Stomach (tissue), 4 donors: ENCODE measurements at regions not wholly inside any gene's neighbourhood (a gene's known extent, or its start where the extent isn't known, plus 50 kb on each side); places are given as distances from the start of the nearest gene placed in this dataset.

ENCODE experiments used
- POLR2A ChIP-seq, 4 donors: fragments of 450-650 bp; IDR thresholded peaks; one replicate each; pipeline ENCODE4 v1.6.1; 2016; ENCODE audit warnings: antibody characterized with exemption in 4 of 4, control low read depth in 2 of 4, mild to moderate bottlenecking in 1 of 4, moderate library complexity in 1 of 4
- TF ChIP-seq, protein P1 (sequence below), 7 experiments: fragments of 450-650 bp in 4 of 7; fragments of 200-600 bp in 3 of 7; sonication (generic) in 3 of 7; IDR thresholded peaks; one replicate each; pipeline ENCODE4 v1.5.1; 2016 to 2019; ENCODE audit warnings: antibody characterized with exemption in 7 of 7, control low read depth in 2 of 7, mild to moderate bottlenecking in 1 of 7

DNA sequence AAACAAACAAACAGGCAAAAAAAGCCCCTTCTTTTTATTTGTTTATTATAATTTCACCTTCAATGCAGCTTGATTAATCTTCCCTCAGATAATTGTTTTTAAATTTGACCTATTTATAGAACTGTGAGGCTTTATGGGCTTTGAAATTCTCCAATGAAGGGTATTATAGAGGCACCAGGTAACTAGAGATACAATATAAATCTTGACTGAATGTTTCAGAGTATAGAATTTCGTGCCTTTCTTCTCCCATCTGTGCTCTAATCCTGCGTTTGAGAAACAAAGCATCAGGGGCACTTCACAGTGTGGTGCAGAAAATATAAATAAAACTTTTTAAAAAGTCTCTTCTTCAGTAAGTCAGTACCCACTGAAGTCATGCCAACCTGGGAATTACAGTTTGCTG lies 120.9 kb downstream of the ANKRD50 start:
- TF ChIP-seq POLR2A (IDR thresholded peaks at IDR 0.05): no peak
- TF ChIP-seq, protein P1, sequence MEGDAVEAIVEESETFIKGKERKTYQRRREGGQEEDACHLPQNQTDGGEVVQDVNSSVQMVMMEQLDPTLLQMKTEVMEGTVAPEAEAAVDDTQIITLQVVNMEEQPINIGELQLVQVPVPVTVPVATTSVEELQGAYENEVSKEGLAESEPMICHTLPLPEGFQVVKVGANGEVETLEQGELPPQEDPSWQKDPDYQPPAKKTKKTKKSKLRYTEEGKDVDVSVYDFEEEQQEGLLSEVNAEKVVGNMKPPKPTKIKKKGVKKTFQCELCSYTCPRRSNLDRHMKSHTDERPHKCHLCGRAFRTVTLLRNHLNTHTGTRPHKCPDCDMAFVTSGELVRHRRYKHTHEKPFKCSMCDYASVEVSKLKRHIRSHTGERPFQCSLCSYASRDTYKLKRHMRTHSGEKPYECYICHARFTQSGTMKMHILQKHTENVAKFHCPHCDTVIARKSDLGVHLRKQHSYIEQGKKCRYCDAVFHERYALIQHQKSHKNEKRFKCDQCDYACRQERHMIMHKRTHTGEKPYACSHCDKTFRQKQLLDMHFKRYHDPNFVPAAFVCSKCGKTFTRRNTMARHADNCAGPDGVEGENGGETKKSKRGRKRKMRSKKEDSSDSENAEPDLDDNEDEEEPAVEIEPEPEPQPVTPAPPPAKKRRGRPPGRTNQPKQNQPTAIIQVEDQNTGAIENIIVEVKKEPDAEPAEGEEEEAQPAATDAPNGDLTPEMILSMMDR (IDR thresholded peaks at IDR 0.05): no peak
